GM10248 (cell line): ENCODE measurements at regions not wholly inside any gene's neighbourhood (a gene's known extent, or its start where the extent isn't known, plus 50 kb on each side); places are given as distances from the start of the nearest gene placed in this dataset.

Source experiments
- CTCF ChIA-PET: fragments of 300-600 bp; sonication (Branson Sonifier 250); formaldehyde crosslinking; extraction: SDS; loops from one replicate; lab custom pipeline; 2021; ENCODE audit warnings: antibody characterized with exemption; lab: Yijun Ruan, JAX
- POLR2A ChIA-PET: fragments of 350-650 bp; sonication (Branson Sonifier 250); formaldehyde crosslinking; extraction: SDS; loops from one replicate; lab custom pipeline; 2020; ENCODE audit warnings: antibody characterized with exemption; lab: Yijun Ruan, JAX
- DNase-seq: peaks from one replicate; pipeline ENCODE4 v3.0.0; 2012; ENCODE audit errors: extremely low spot score
- CTCF ChIP-seq: IDR thresholded peaks from 2 replicates; pipeline ENCODE4 v1.5.1; 2012; ENCODE audit warnings: mild to moderate bottlenecking, low read depth; ENCODE audit errors: extremely low read depth, missing control alignments, control extremely low read depth

- no peak for TF ChIP-seq CTCF
- ChIA-PET POLR2A (no interaction called here), CTCF (no interaction called here)
- no peak for DNase-seq
Observed at GRCh38 chr2:211174631-211175030, 618.2 kb downstream of the CPS1 start.

- no peak for DNase-seq
- CTCF ChIA-PET: no interaction called here
- TF ChIP-seq CTCF: no peak
- POLR2A ChIA-PET: no interaction called here
Observed at GRCh38 chr2:211175956-211176355, 619.6 kb downstream of the CPS1 start.

DNA sequence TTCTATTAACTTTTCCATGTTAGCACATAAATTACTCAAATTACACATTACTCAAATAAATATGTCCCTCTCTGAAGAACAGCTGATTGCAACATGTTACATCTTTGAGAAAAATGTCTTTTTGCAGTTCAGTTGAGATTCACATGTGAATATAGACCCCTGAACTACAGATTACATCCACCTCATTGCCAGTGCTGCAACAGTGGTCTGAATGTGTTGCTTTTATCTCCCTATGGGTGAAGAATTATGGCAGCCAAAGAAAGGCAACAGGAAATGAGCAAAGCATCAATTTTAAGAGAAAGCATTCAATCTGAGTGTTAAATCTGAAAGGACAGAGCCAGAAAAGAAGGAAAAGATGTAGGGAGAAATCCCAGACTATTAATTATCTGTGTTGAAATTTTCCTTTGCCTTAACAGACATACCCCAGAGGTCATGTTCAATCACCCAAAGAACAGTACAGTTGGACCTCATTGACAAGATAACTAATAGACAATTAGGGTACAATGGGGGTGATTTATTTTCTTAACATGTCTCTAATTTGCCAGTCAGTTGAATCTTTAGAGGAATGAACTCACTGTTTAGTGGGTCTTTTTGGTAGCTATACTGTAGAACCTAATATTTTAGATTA lies 620.2 kb downstream of the CPS1 start:
- TF ChIP-seq CTCF: no peak
- POLR2A ChIA-PET: no interaction called here
- CTCF ChIA-PET: no interaction called here
- DNase-seq: no peak

- TF ChIP-seq CTCF: no peak
- CTCF ChIA-PET: interaction anchor here (0.7 to 1.6 kb wide), 2 partner anchors 11 to 38 kb away, joined by 3 read pairs; no protein-coding TSS in a partner anchor
- DNase-seq: no peak
- POLR2A ChIA-PET: no interaction called here
Observed at GRCh38 chr2:211181626-211182025, 625.2 kb downstream of the CPS1 start.

GRCh38 chr2:211187602-211188001 lies 631.2 kb downstream of the CPS1 start:
- ChIA-PET CTCF (no interaction called here), POLR2A (no interaction called here)
- DNase-seq: no peak
- TF ChIP-seq CTCF: no peak

DNA sequence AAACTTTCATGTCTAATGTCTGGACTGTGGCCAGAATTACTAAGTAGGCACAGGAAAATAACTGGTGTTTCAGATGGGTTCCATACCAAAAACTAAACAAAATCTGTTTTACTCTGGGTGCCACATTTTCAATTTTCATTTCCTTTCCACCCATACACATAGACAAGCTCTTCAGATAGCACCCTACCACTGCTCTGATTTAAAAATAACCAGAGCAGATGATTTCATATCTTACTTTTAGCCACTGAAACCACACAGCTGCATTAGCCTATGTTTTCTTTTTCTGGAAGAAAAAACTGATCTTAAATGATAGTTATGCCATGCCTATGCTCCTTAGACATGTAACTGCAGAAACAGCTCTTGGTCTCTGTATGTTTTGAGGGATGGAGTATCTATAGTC lies 647.6 kb downstream of the CPS1 start:
- CTCF ChIA-PET: interaction anchor here (1.3 to 1.7 kb wide), 2 partner anchors 11 to 251 kb away, joined by 3 to 5 read pairs; no protein-coding TSS in a partner anchor
- TF ChIP-seq CTCF: no peak
- POLR2A ChIA-PET: no interaction called here
- DNase-seq: no peak
